ENCODE measurements at regions not wholly inside any gene's neighbourhood (a gene's known extent, or its start where the extent isn't known, plus 50 kb on each side); places are given as distances from the start of the nearest gene placed in this dataset.

DNA sequence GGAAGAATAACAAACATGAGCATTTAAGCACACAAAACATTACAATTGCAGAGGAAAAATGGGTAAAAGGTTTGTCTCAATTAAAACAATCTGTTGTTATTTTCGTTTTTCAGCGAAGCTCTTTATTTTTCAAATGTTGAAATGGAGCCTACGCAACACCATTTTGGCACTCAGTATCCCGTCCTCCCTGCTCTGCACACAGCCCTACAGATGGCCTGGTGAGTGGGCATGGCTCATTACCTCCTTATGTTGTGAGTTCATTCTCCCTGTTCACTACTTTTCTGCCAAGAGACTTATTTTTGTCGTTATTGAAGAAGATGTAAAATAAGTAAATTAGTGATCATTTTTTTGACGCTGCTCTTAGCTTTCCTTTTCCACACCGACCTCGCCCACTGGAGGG lies 167.8 kb upstream of the CXCL12 start:
- peaks cover 5% of the 10 kb centered on the region for H3K9me3 Mint-ChIP-seq

DNA sequence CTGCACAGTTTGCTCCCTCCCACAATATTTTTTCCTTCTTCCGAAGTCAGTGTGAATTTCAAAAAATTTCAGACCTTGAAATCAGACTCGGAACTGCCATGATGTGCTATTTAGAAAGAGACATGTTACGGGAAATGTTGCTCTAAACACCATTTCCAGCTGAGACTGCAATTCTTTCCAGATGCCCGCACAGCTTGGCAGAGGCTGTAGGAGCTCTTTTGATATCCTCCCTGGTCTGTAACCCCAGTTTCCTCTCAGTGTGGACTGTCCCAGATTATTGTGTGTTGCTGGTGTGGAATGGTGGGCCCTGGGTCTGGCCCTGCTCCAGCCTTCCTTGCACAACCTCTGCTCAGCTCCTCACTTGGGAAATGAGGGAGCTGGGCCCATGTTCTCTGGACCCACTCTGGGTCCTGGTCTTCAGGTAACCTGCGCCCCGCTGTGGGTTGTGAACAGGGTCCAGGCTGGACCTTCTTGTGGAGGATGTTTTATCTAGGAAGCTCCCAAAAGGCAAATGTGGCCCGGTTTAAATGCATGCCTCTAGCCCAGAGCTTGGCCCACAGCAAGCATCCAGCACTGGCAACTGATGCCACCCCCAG lies 172.8 kb upstream of the CXCL12 start:
- Mint-ChIP-seq H3K9me3 (no peaks in the 10 kb centered on the region), H3K4me3 (ENCODE audit: low read depth) (no peak overlapping the region), H3K4me1 (ENCODE audit: low read depth) (no peaks in the 10 kb centered on the region), H3K36me3 (ENCODE audit: low read depth) (no peaks in the 10 kb centered on the region), H3K27ac (no peak overlapping the region), H3K27me3 (ENCODE audit: low read depth) (no peaks in the 10 kb centered on the region)
- intact Hi-C loops (cut with micrococcal nuclease), result no loop called here
- no peak for DNase-seq (ENCODE audit: low spot score)

More for the DNA sequence above, 167.8 kb upstream of the CXCL12 start:
- no peak for DNase-seq (ENCODE audit: low spot score)
- Mint-ChIP-seq H3K27me3 (ENCODE audit: low read depth) (no peaks in the 10 kb centered on the region), H3K4me3 (ENCODE audit: low read depth) (no peak overlapping the region), H3K4me1 (ENCODE audit: low read depth) (no peaks in the 10 kb centered on the region), H3K27ac (no peak overlapping the region), H3K36me3 (ENCODE audit: low read depth) (no peaks in the 10 kb centered on the region)
- intact Hi-C loops (cut with micrococcal nuclease), result no loop called here

DNA sequence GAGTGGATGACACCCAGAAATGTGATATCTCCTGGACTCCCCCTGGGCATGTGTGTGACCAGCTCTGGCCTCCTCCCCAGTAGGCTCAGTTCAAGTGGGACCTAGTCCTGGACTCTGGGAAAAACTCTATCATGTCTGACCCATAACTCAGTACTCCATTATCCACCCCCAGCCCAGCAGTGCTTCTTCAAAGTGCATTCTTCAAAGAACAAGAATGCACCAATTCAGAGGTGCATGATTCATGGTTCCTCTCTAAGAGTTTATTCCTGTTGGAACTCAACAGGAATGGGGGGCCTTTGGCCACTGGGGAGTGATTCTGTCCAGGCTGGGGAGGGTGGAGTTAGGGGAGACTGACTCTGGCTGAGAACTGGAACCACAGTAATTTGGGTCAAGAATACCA lies 173.6 kb upstream of the CXCL12 start:
- H3K36me3 Mint-ChIP-seq (ENCODE audit: low read depth), result no peaks in the 10 kb centered on the region
- DNase-seq (ENCODE audit: low spot score), result no peak
- H3K27me3 Mint-ChIP-seq (ENCODE audit: low read depth), result no peaks in the 10 kb centered on the region
- no peak overlapping the region for H3K4me3 Mint-ChIP-seq (ENCODE audit: low read depth)
- H3K27ac Mint-ChIP-seq, result no peak overlapping the region
- intact Hi-C loops (cut with micrococcal nuclease), result no loop called here
- no peaks in the 10 kb centered on the region for H3K9me3 Mint-ChIP-seq
- no peaks in the 10 kb centered on the region for H3K4me1 Mint-ChIP-seq (ENCODE audit: low read depth)

DNA sequence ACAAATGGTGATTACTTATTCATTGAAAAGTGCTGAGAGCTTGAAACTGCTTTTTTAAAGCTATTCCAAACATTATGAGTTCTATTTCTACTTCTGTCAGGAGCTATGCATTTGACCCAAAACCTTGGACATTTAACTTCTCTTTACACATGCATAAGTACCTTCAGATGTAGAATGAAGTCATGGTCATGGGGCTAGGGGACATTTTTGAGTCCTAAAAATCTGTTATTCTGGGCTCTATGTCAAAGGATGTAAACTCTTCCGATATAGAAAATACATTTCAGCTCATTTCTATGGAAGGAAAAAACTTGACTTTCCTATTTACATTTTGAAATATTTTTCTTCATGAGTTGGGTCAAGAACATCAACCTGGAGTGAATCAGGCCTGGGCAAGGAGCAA lies 179.5 kb upstream of the CXCL12 start:
- intact Hi-C loops (cut with micrococcal nuclease), result no loop called here
- no peak for DNase-seq (ENCODE audit: low spot score)
- Mint-ChIP-seq H3K4me3 (ENCODE audit: low read depth) (no peak overlapping the region), H3K27ac (no peak overlapping the region), H3K9me3 (no peaks in the 10 kb centered on the region), H3K36me3 (ENCODE audit: low read depth) (no peaks in the 10 kb centered on the region), H3K27me3 (ENCODE audit: low read depth) (no peaks in the 10 kb centered on the region), H3K4me1 (ENCODE audit: low read depth) (no peaks in the 10 kb centered on the region)

DNA sequence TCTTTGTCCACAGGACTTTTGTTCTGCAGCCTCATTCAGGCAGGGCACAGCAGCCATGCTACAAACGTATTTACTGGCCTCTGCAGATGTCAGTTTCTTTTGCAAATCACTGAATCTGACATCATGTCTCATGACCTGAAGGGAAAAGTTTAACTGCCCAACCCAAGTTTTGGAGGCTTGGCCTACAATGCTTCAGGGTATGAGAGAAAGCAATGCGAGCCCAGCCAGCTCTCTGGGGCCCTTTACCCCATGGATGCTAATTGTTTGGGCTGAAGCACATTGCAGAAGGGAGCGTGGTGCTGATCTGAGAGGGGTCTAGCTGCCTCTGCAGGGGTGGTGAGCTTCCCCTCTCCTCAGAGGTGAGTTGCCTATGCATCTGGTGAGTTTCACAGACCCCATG lies 179.9 kb upstream of the CXCL12 start:
- no peak overlapping the region for H3K4me3 Mint-ChIP-seq (ENCODE audit: low read depth)
- H3K27me3 Mint-ChIP-seq (ENCODE audit: low read depth), result no peaks in the 10 kb centered on the region
- intact Hi-C loops (cut with micrococcal nuclease), result no loop called here
- H3K9me3 Mint-ChIP-seq, result no peaks in the 10 kb centered on the region
- H3K27ac Mint-ChIP-seq, result no peak overlapping the region
- no peak for DNase-seq (ENCODE audit: low spot score)
- no peaks in the 10 kb centered on the region for H3K36me3 Mint-ChIP-seq (ENCODE audit: low read depth)
- H3K4me1 Mint-ChIP-seq (ENCODE audit: low read depth), result no peaks in the 10 kb centered on the region

DNA sequence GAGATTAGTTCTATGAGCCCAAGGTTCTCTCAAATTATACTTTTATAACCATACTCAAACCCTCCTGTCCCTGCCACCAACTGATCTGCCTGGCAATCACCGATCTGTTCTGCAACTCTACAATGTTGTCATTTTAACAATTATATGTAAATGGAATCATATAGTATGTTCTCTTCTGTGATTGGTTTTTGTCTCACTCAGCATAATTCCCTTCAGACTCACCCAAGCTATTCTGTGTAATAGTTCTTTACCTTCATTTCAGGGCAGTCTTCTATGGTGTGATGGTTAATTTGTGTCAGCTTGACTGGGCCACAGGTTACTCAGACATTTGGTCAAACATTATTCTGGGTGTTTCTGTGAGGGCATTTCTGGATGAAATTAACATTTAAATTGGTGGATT lies 181.9 kb upstream of the CXCL12 start:
- H3K4me3 Mint-ChIP-seq (ENCODE audit: low read depth), result no peak overlapping the region
- H3K9me3 Mint-ChIP-seq, result no peaks in the 10 kb centered on the region
- H3K27me3 Mint-ChIP-seq (ENCODE audit: low read depth), result no peaks in the 10 kb centered on the region
- intact Hi-C loops (cut with micrococcal nuclease), result no loop called here
- no peaks in the 10 kb centered on the region for H3K36me3 Mint-ChIP-seq (ENCODE audit: low read depth)
- H3K4me1 Mint-ChIP-seq (ENCODE audit: low read depth), result no peaks in the 10 kb centered on the region
- H3K27ac Mint-ChIP-seq, result no peak overlapping the region
- no peak for DNase-seq (ENCODE audit: low spot score)

DNA sequence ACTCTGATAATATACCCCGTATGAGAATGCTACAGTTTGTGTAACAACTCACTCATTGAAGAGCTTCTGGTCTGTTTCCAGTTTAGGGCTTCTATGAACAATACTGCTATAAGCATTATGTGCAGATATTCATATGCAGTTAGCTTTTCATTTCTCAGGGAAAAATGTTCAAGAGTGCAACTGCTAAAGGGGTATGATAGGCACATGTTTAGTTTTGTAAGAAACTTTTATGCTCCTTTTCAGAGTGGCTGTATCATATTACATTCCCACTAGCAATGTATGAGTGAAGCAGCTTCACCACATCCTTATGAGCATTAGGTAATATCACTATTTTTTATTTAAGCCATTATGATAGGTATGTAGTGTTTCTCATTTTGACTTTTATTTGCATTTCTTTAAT lies 182.6 kb upstream of the CXCL12 start:
- Mint-ChIP-seq H3K4me3 (ENCODE audit: low read depth) (no peak overlapping the region), H3K27me3 (ENCODE audit: low read depth) (no peaks in the 10 kb centered on the region), H3K4me1 (ENCODE audit: low read depth) (no peaks in the 10 kb centered on the region), H3K9me3 (no peaks in the 10 kb centered on the region), H3K27ac (no peak overlapping the region), H3K36me3 (ENCODE audit: low read depth) (no peaks in the 10 kb centered on the region)
- intact Hi-C loops (cut with micrococcal nuclease), result no loop called here
- no peak for DNase-seq (ENCODE audit: low spot score)

DNA sequence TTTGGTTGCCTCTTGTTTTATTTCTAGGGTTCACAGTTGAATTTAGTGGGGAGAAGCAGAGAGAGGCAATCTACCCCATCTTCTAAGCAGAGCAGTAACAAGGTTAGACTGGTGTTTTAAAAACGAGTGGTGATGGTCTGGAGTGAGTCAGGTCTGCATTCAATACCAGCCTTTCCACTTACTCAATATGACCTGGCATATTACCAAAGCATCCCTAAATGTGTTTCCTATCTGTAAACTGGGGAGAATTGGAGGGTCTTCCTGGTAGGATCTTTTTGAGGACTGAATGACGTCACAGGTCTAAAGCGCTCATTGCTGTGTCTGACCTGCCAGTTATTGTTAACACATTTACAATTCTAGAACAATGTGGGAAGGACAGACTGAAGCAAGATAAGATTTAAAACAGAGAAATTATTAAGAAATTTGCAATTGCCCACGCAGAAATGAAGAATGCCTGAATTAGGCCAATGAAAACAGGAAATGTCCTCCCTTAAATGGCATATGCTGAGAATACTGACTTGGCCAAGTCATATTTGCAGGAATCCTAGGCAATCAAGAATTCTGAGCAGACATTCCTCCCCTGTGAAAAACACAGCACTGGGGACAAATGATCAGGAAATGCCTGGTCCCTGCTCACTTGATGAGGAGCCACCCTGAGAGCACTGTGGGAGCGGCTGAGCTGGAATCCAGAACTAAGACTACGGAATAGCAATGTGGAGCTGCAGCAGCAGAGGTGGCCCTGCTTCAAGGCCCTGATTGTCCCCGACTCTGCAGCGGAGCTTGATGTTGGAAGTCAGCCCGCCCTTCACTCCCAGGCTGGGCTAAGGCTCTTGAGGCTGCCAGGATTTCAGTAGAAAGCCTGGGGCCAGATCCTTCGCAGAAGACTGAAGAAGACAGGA lies 184.5 kb upstream of the CXCL12 start:
- Mint-ChIP-seq H3K27me3 (ENCODE audit: low read depth) (no peaks in the 10 kb centered on the region), H3K9me3 (no peaks in the 10 kb centered on the region), H3K4me1 (ENCODE audit: low read depth) (no peaks in the 10 kb centered on the region), H3K36me3 (ENCODE audit: low read depth) (no peaks in the 10 kb centered on the region), H3K27ac (no peak overlapping the region), H3K4me3 (ENCODE audit: low read depth) (no peak overlapping the region)
- DNase-seq (ENCODE audit: low spot score), result no peak
- intact Hi-C loops (cut with micrococcal nuclease), result no loop called here

DNA sequence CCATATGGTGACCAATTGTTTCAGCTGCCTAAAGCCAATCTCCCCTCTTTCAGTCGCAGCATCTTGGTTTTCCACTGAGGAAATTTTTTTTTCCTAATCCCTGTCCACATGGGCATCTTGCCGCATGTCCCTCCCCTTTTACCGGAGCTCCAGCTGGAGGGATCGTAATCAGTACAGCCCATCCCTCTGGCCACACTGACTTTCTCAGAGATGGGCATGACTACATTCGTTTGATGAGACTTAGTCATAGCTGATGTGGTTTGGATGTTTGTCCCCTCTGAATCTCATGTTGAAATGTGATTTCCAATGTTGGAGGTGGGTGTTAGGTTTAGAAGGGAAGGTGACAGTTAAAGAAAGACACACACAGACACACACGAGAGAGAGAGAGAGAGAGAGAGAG lies 186.8 kb upstream of the CXCL12 start:
- no peak overlapping the region for H3K4me3 Mint-ChIP-seq (ENCODE audit: low read depth)
- H3K9me3 Mint-ChIP-seq, result no peaks in the 10 kb centered on the region
- H3K27ac Mint-ChIP-seq, result no peak overlapping the region
- DNase-seq (ENCODE audit: low spot score), result no peak
- intact Hi-C loops (cut with micrococcal nuclease), result no loop called here
- H3K27me3 Mint-ChIP-seq (ENCODE audit: low read depth), result no peaks in the 10 kb centered on the region
- H3K36me3 Mint-ChIP-seq (ENCODE audit: low read depth), result no peaks in the 10 kb centered on the region
- no peaks in the 10 kb centered on the region for H3K4me1 Mint-ChIP-seq (ENCODE audit: low read depth)

DNA sequence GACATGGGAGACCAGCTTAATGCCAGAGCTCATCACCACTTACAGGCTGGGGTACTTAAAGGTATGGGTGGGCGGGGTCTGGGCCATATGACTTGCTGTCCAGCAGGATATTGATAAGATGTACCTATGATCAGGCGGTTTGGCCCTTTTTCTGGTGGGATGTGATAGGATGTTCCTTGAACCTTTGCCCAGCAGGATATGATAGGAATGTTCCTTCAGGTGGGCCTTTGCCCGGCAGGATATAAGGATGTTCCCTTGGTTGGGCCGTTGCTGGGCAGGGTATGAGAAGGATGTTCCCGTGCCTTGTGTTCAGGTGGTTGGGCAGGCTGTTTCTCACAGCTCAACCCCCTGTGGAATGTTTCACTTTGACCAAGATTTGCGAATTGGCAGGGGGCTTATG lies 187.2 kb upstream of the CXCL12 start:
- H3K4me3 Mint-ChIP-seq (ENCODE audit: low read depth), result no peak overlapping the region
- intact Hi-C loops (cut with micrococcal nuclease), result no loop called here
- no peak overlapping the region for H3K27ac Mint-ChIP-seq
- DNase-seq (ENCODE audit: low spot score), result no peak
- no peaks in the 10 kb centered on the region for H3K9me3 Mint-ChIP-seq
- H3K4me1 Mint-ChIP-seq (ENCODE audit: low read depth), result no peaks in the 10 kb centered on the region
- no peaks in the 10 kb centered on the region for H3K36me3 Mint-ChIP-seq (ENCODE audit: low read depth)
- no peaks in the 10 kb centered on the region for H3K27me3 Mint-ChIP-seq (ENCODE audit: low read depth)

DNA sequence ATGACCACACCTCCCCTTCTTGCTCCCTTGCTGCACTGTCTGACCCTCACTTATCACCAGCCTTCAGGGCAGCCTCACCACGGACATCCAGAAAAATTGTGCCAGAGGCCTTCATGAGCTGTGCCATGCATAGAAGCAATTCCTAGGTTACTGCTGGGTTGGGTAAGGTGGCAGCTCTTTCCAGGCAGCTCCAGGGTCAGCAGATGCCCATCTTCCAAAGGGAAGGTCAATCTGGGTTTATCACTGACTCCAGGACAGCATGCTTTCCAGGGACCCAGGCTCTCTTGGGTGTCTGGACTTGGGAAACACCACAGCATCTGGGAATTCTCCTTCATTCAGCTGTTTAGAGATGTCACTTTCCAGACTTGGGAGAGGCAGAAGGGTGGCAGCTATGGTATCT lies 188.9 kb upstream of the CXCL12 start:
- intact Hi-C loops (cut with micrococcal nuclease), result no loop called here
- no peaks in the 10 kb centered on the region for H3K4me1 Mint-ChIP-seq (ENCODE audit: low read depth)
- H3K4me3 Mint-ChIP-seq (ENCODE audit: low read depth), result no peak overlapping the region
- H3K36me3 Mint-ChIP-seq (ENCODE audit: low read depth), result no peaks in the 10 kb centered on the region
- no peak overlapping the region for H3K27ac Mint-ChIP-seq
- H3K27me3 Mint-ChIP-seq (ENCODE audit: low read depth), result no peaks in the 10 kb centered on the region
- DNase-seq (ENCODE audit: low spot score), result no peak
- no peaks in the 10 kb centered on the region for H3K9me3 Mint-ChIP-seq

DNA sequence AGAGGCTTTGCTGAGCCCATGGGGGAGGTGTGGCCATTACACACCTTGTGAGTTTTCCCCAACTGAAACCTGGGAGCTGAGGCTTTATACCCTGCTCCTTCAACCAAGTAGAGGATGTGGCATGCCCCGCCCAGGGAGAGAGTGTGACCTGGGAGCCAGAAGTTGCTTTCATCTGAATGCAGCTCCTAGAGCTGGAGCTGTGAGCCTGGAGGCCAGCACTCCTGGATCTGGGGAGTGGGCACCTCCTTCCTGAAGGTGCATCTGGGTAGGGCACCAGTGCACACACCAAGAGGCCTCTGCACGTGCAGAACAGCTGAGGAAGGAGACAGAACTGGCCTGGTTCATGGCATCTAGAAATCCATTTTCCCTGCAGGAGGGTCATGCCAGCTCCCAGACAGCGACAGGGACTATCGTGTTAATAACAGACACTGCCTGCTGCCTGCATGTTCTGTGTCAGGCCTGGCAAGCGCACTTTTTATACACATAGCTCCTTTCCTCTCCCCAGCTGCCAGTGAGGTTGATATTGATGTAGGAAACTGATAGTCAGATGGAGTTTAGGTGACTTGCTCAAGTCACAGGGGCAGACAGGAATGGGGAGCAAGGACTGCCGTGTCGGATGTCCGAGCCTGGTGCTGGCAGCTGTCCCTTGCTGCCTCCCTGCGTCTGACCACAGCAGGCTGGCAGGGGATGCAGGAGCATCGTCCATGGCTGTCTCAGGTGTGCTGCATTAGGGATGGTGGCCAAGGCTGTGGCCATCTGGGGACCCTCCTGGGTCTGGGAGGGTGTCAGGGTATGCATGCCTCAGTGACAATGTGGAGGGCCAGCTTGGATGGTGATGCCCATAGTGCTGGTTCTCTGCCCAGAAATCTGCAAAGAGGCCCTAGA lies 189.9 kb upstream of the CXCL12 start:
- no peak for DNase-seq (ENCODE audit: low spot score)
- Mint-ChIP-seq H3K27ac (no peak overlapping the region), H3K36me3 (ENCODE audit: low read depth) (no peaks in the 10 kb centered on the region), H3K4me1 (ENCODE audit: low read depth) (no peaks in the 10 kb centered on the region), H3K4me3 (ENCODE audit: low read depth) (no peak overlapping the region), H3K9me3 (no peaks in the 10 kb centered on the region), H3K27me3 (ENCODE audit: low read depth) (no peaks in the 10 kb centered on the region)
- intact Hi-C loops (cut with micrococcal nuclease), result no loop called here
